Activated naive CD8-positive, alpha-beta T cell treated with anti-CD3 and anti-CD28 coated beads, Interleukin-2, amount 10 ng/mL, durations not matched to agents 7 days and 5 days (primary cell): ENCODE measurements at regions not wholly inside any gene's neighbourhood (a gene's known extent, or its start where the extent isn't known, plus 50 kb on each side); places are given as distances from the start of the nearest gene placed in this dataset.

Experiments
- ATAC-seq: fragments of 150-1000 bp; cut with Tn5 transposase; one replicate; pipeline ENCODE4 v1.10.0; 2021; ENCODE audit warnings: low read depth, moderate library complexity
- POLR2A ChIA-PET: fragments of 350-600 bp; sonication (Branson Sonifier 250); formaldehyde crosslinking; loops from one replicate; lab custom pipeline; 2021; ENCODE audit warnings: antibody characterized with exemption; lab: Charles Lee
- DNase-seq: peaks from one replicate; pipeline ENCODE4 v3.0.0; 2021
- H3K27ac Mint-ChIP-seq: one replicate; pipeline ENCODE4 v1.8.0; 2022; ENCODE audit warnings: mild to moderate bottlenecking, mixed read lengths
- H3K27me3 Mint-ChIP-seq: one replicate; pipeline ENCODE4 v1.8.0; 2022; ENCODE audit warnings: mild to moderate bottlenecking, moderate library complexity, mixed read lengths
- H3K36me3 Mint-ChIP-seq: one replicate; pipeline ENCODE4 v1.8.0; 2021; ENCODE audit warnings: mild to moderate bottlenecking, mixed read lengths
- H3K4me1 Mint-ChIP-seq: one replicate; pipeline ENCODE4 v1.8.0; 2021; ENCODE audit warnings: mixed read lengths
- H3K4me3 Mint-ChIP-seq: one replicate; pipeline ENCODE4 v1.8.0; 2022; ENCODE audit warnings: mild to moderate bottlenecking, moderate library complexity, mixed read lengths
- H3K9me3 Mint-ChIP-seq: one replicate; pipeline ENCODE4 v1.8.0; 2021; ENCODE audit warnings: mixed read lengths

- Mint-ChIP-seq H3K27ac (no peak overlapping the region), H3K4me1 (peaks cover 5% of the 10 kb centered on the region), H3K4me3 (no peak overlapping the region), H3K27me3 (no peaks in the 10 kb centered on the region), H3K36me3 (no peaks in the 10 kb centered on the region), H3K9me3 (peaks cover 4% of the 10 kb centered on the region)
- POLR2A ChIA-PET = no interaction called here
- no peak for DNase-seq
- ATAC-seq = no peak
Measured at GRCh38 chr13:22039961-22040360, 369.1 kb downstream of the FGF9 start.

GRCh38 chr13:22040810-22041364, 370.0 kb downstream of the FGF9 start:
- POLR2A ChIA-PET = interaction anchor here (1.1 kb wide), 1 partner anchor 9 kb away, joined by 4 read pairs; no protein-coding TSS in a partner anchor
- H3K4me3 Mint-ChIP-seq = peak overlapping the region; percentile 86
- H3K36me3 Mint-ChIP-seq = peaks cover 3% of the 10 kb centered on the region
- H3K27me3 Mint-ChIP-seq = no peaks in the 10 kb centered on the region
- H3K9me3 Mint-ChIP-seq = peaks cover 4% of the 10 kb centered on the region
- peaks cover 5% of the 10 kb centered on the region for H3K4me1 Mint-ChIP-seq
- no peak for DNase-seq
- H3K27ac Mint-ChIP-seq = peak overlapping the region; percentile 53
- peak; percentile 72 for ATAC-seq

- peak overlapping the region; percentile 14 for H3K27ac Mint-ChIP-seq
- DNase-seq (no peak), ATAC-seq (no peak)
- peaks cover 4% of the 10 kb centered on the region for H3K9me3 Mint-ChIP-seq
- POLR2A ChIA-PET = no interaction called here
- no peaks in the 10 kb centered on the region for H3K27me3 Mint-ChIP-seq
- H3K36me3 Mint-ChIP-seq = peaks cover 3% of the 10 kb centered on the region
- H3K4me1 Mint-ChIP-seq = peaks cover 5% of the 10 kb centered on the region
- H3K4me3 Mint-ChIP-seq = peak overlapping the region; percentile 86
Measured at GRCh38 chr13:22041741-22042140, 370.9 kb downstream of the FGF9 start.

GRCh38 chr13:22047082-22047784, 376.4 kb downstream of the FGF9 start:
- no peaks in the 10 kb centered on the region for H3K9me3 Mint-ChIP-seq
- H3K36me3 Mint-ChIP-seq = peaks cover 3% of the 10 kb centered on the region
- no peak overlapping the region for H3K27ac Mint-ChIP-seq
- ATAC-seq = no peak
- no peaks in the 10 kb centered on the region for H3K27me3 Mint-ChIP-seq
- no peak for DNase-seq
- peaks cover 10% of the 10 kb centered on the region for H3K4me1 Mint-ChIP-seq
- no peak overlapping the region for H3K4me3 Mint-ChIP-seq
- POLR2A ChIA-PET = no interaction called here

- H3K9me3 Mint-ChIP-seq = no peaks in the 10 kb centered on the region
- peaks cover 10% of the 10 kb centered on the region for H3K4me1 Mint-ChIP-seq
- no peaks in the 10 kb centered on the region for H3K27me3 Mint-ChIP-seq
- DNase-seq = no peak
- POLR2A ChIA-PET = no interaction called here
- H3K27ac Mint-ChIP-seq = no peak overlapping the region
- H3K36me3 Mint-ChIP-seq = peaks cover 3% of the 10 kb centered on the region
- ATAC-seq = no peak
- no peak overlapping the region for H3K4me3 Mint-ChIP-seq
Measured at GRCh38 chr13:22047785-22048104, 376.9 kb downstream of the FGF9 start.

GRCh38 chr13:22049384-22049783, 378.5 kb downstream of the FGF9 start:
- DNase-seq (no peak), ATAC-seq (no peak)
- no peak overlapping the region for H3K27ac Mint-ChIP-seq
- no peaks in the 10 kb centered on the region for H3K9me3 Mint-ChIP-seq
- H3K4me3 Mint-ChIP-seq = no peak overlapping the region
- peaks cover 10% of the 10 kb centered on the region for H3K4me1 Mint-ChIP-seq
- no peaks in the 10 kb centered on the region for H3K27me3 Mint-ChIP-seq
- peaks cover 3% of the 10 kb centered on the region for H3K36me3 Mint-ChIP-seq
- POLR2A ChIA-PET = no interaction called here

- peak; percentile 71 for ATAC-seq
Measured at GRCh38 chr13:22050951-22051563, 380.2 kb downstream of the FGF9 start.

GRCh38 chr13:22053053-22053452, 382.2 kb downstream of the FGF9 start:
- POLR2A ChIA-PET = no interaction called here
- Mint-ChIP-seq H3K27ac (no peak overlapping the region), H3K4me1 (peaks cover 10% of the 10 kb centered on the region), H3K27me3 (no peaks in the 10 kb centered on the region), H3K36me3 (no peaks in the 10 kb centered on the region), H3K9me3 (peaks cover 4% of the 10 kb centered on the region), H3K4me3 (no peak overlapping the region)
- DNase-seq (no peak), ATAC-seq (no peak)

More at GRCh38 chr13:22050951-22051563, 380.2 kb downstream of the FGF9 start:
- H3K4me1 Mint-ChIP-seq = peaks cover 10% of the 10 kb centered on the region
- no peak overlapping the region for H3K27ac Mint-ChIP-seq
- H3K9me3 Mint-ChIP-seq = peaks cover 4% of the 10 kb centered on the region
- H3K36me3 Mint-ChIP-seq = no peaks in the 10 kb centered on the region
- peak; percentile 38 for DNase-seq
- POLR2A ChIA-PET = interaction anchor here (1.1 kb wide), 1 partner anchor 10 kb away, joined by 4 read pairs; no protein-coding TSS in a partner anchor
- H3K27me3 Mint-ChIP-seq = no peaks in the 10 kb centered on the region
- H3K4me3 Mint-ChIP-seq = peak overlapping the region; percentile 44

- Mint-ChIP-seq H3K4me3 (no peak overlapping the region), H3K4me1 (peaks cover 11% of the 10 kb centered on the region), H3K27me3 (no peaks in the 10 kb centered on the region), H3K27ac (no peak overlapping the region), H3K9me3 (peaks cover 4% of the 10 kb centered on the region), H3K36me3 (no peaks in the 10 kb centered on the region)
- POLR2A ChIA-PET = no interaction called here
- no peak for ATAC-seq
- DNase-seq = no peak
Measured at GRCh38 chr13:22055259-22055658, 384.4 kb downstream of the FGF9 start.

GRCh38 chr13:22060187-22060586, 389.3 kb downstream of the FGF9 start:
- Mint-ChIP-seq H3K36me3 (no peaks in the 10 kb centered on the region), H3K4me1 (peaks cover 36% of the 10 kb centered on the region), H3K9me3 (peaks cover 3% of the 10 kb centered on the region), H3K27me3 (no peaks in the 10 kb centered on the region), H3K27ac (peak overlapping the region; percentile 37), H3K4me3 (no peak overlapping the region)
- ATAC-seq (no peak), DNase-seq (no peak)
- POLR2A ChIA-PET = interaction anchor here (0.7 kb wide), 1 partner anchor 54 kb away, joined by 6 read pairs; no protein-coding TSS in a partner anchor

GRCh38 chr13:22061371-22061805, 390.5 kb downstream of the FGF9 start:
- H3K36me3 Mint-ChIP-seq = no peaks in the 10 kb centered on the region
- POLR2A ChIA-PET = interaction anchor here (1.1 to 1.7 kb wide), 2 partner anchors 53 to 458 kb away, joined by 4 to 7 read pairs; partner anchors contain the start of gene MICU2

GRCh38 chr13:22061806-22062391, 391.0 kb downstream of the FGF9 start:
- H3K4me1 Mint-ChIP-seq = peaks cover 39% of the 10 kb centered on the region
- POLR2A ChIA-PET = interaction anchor here (1.1 to 1.7 kb wide), 2 partner anchors 52 to 458 kb away, joined by 4 to 7 read pairs; partner anchors contain the start of gene MICU2
- DNase-seq = peak; percentile 40

More at GRCh38 chr13:22061371-22061805, 390.5 kb downstream of the FGF9 start:
- Mint-ChIP-seq H3K9me3 (no peaks in the 10 kb centered on the region), H3K27me3 (no peaks in the 10 kb centered on the region), H3K4me1 (peaks cover 39% of the 10 kb centered on the region), H3K27ac (peak overlapping the region; percentile 80), H3K4me3 (peak overlapping the region; percentile 68)
- DNase-seq (peak; percentile 45), ATAC-seq (peak; percentile 57)

More at GRCh38 chr13:22061806-22062391, 391.0 kb downstream of the FGF9 start:
- Mint-ChIP-seq H3K9me3 (peaks cover 2% of the 10 kb centered on the region), H3K27me3 (no peaks in the 10 kb centered on the region), H3K27ac (peak overlapping the region; percentile 80), H3K36me3 (peaks cover under 1% of the 10 kb centered on the region), H3K4me3 (peak overlapping the region; percentile 68)
- ATAC-seq = peak; percentile 31
